Suprapubic skin (tissue), 4 donors: ENCODE measurements at regions not wholly inside any gene's neighbourhood (a gene's known extent, or its start where the extent isn't known, plus 50 kb on each side); places are given as distances from the start of the nearest gene placed in this dataset.

ENCODE experiments used
- DNase-seq, 2 donors: peaks; one replicate each; pipeline ENCODE4 v3.0.0-alpha.2; 2019; ENCODE audit warnings: low spot score in 2 of 2
- H3K27ac ChIP-seq: fragments of 200-600 bp; sonication (generic); one replicate; pipeline ENCODE4 v1.5.1; 2019
- H3K27me3 ChIP-seq: fragments of 200-600 bp; sonication (generic); one replicate; pipeline ENCODE4 v1.5.1; 2019
- H3K36me3 ChIP-seq: fragments of 200-600 bp; sonication (generic); one replicate; pipeline ENCODE4 v1.5.1; 2019
- H3K4me1 ChIP-seq: fragments of 200-600 bp; sonication (generic); one replicate; pipeline ENCODE4 v1.5.1; 2019
- H3K4me3 ChIP-seq: fragments of 200-600 bp; sonication (generic); one replicate; pipeline ENCODE4 v1.5.1; 2019; ENCODE audit warnings: mild to moderate bottlenecking
- H3K9me3 ChIP-seq: fragments of 200-600 bp; sonication (generic); one replicate; pipeline ENCODE4 v1.5.1; 2019
- CTCF ChIP-seq, 2 donors: fragments of 200-600 bp in 1 of 2; fragments of 450-650 bp in 1 of 2; sonication (generic) in 1 of 2; IDR thresholded peaks; one replicate each; pipeline ENCODE4 v1.5.1; 2016 to 2019; ENCODE audit warnings: antibody characterized with exemption in 2 of 2, mild to moderate bottlenecking in 1 of 2, moderate library complexity in 1 of 2
- EP300 ChIP-seq: sonication (generic); formaldehyde crosslinking; IDR thresholded peaks from one replicate; pipeline ENCODE4 v1.6.1; 2017; ENCODE audit warnings: antibody characterized with exemption
- POLR2A ChIP-seq, 2 donors: fragments of 450-650 bp; IDR thresholded peaks; one replicate each; pipeline ENCODE4 v1.6.1; 2017; ENCODE audit warnings: antibody characterized with exemption in 2 of 2, mild to moderate bottlenecking in 2 of 2, moderate library complexity in 2 of 2
- POLR2AphosphoS5 ChIP-seq, 3 donors: sonication (generic); formaldehyde crosslinking; IDR thresholded peaks; one replicate each; pipeline ENCODE4 v1.6.1; 2017; ENCODE audit warnings: antibody characterized with exemption in 3 of 3
- WGBS: methylation state at CpG from one replicate; pipeline ENCODE4 v1.1.5; 2018; 5-methylcytosine and 5-hydroxymethylcytosine counted together

- Histone ChIP-seq H3K9me3 (no peaks in the 10 kb centered on the region), H3K36me3 (no peaks in the 10 kb centered on the region), H3K27ac (no peak overlapping the region), H3K4me1 (no peaks in the 10 kb centered on the region), H3K4me3 (no peak overlapping the region), H3K27me3 (no peaks in the 10 kb centered on the region)
- no peak for DNase-seq
- TF ChIP-seq CTCF (IDR thresholded peaks at IDR 0.05) (no peak), EP300 (no peak), POLR2A (IDR thresholded peaks at IDR 0.05) (no peak), POLR2AphosphoS5 (IDR thresholded peaks at IDR 0.05) (no peak)
- WGBS: 64% methylated on average over 3 of the region's 3 CpGs
These were observed 747.6 kb downstream of the RFPL4B start for GRCh38 chr6:113094779-113095178.

- no peak overlapping the region for H3K4me3 ChIP-seq
- WGBS: 70% methylated on average over 2 of the region's 2 CpGs
These were observed 748.7 kb downstream of the RFPL4B start for GRCh38 chr6:113095841-113096240.

GRCh38 chr6:113102761-113103160, 754.4 kb upstream of the MARCKS start:
- H3K36me3 ChIP-seq: no peaks in the 10 kb centered on the region
- no peaks in the 10 kb centered on the region for H3K9me3 ChIP-seq
- WGBS: 81% methylated on average over 4 of the region's 4 CpGs
- H3K27ac ChIP-seq: no peak overlapping the region
- no peak for DNase-seq
- TF ChIP-seq EP300: no peak
- TF ChIP-seq CTCF (IDR thresholded peaks at IDR 0.05): no peak
- TF ChIP-seq POLR2A (IDR thresholded peaks at IDR 0.05): no peak
- TF ChIP-seq POLR2AphosphoS5 (IDR thresholded peaks at IDR 0.05): no peak
- H3K4me1 ChIP-seq: no peaks in the 10 kb centered on the region
- no peaks in the 10 kb centered on the region for H3K27me3 ChIP-seq
- H3K4me3 ChIP-seq: no peak overlapping the region

More at GRCh38 chr6:113095841-113096240, 748.7 kb downstream of the RFPL4B start:
- no peaks in the 10 kb centered on the region for H3K9me3 ChIP-seq
- H3K27ac ChIP-seq: no peak overlapping the region
- no peaks in the 10 kb centered on the region for H3K36me3 ChIP-seq
- no peak for DNase-seq
- TF ChIP-seq EP300: no peak
- no peak for TF ChIP-seq CTCF (IDR thresholded peaks at IDR 0.05)
- TF ChIP-seq POLR2A (IDR thresholded peaks at IDR 0.05): no peak
- no peak for TF ChIP-seq POLR2AphosphoS5 (IDR thresholded peaks at IDR 0.05)
- H3K4me1 ChIP-seq: no peaks in the 10 kb centered on the region
- no peaks in the 10 kb centered on the region for H3K27me3 ChIP-seq

- no peak overlapping the region for H3K27ac ChIP-seq
- H3K4me1 ChIP-seq: no peaks in the 10 kb centered on the region
- 31% methylated on average over 4 of the region's 4 CpGs for WGBS
- no peaks in the 10 kb centered on the region for H3K36me3 ChIP-seq
- TF ChIP-seq CTCF (IDR thresholded peaks at IDR 0.05) (no peak), POLR2AphosphoS5 (IDR thresholded peaks at IDR 0.05) (no peak), EP300 (no peak)
- DNase-seq: no peak
- no peaks in the 10 kb centered on the region for H3K9me3 ChIP-seq
- no peaks in the 10 kb centered on the region for H3K27me3 ChIP-seq
- H3K4me3 ChIP-seq: no peak overlapping the region
These were observed 753.3 kb upstream of the MARCKS start for GRCh38 chr6:113103634-113104361.

GRCh38 chr6:113104541-113104940, 752.6 kb upstream of the MARCKS start:
- Histone ChIP-seq H3K27ac (no peak overlapping the region), H3K36me3 (no peaks in the 10 kb centered on the region), H3K9me3 (peaks cover 4% of the 10 kb centered on the region), H3K27me3 (no peaks in the 10 kb centered on the region), H3K4me1 (no peaks in the 10 kb centered on the region), H3K4me3 (no peak overlapping the region)
- 76% methylated on average over 4 of the region's 4 CpGs for WGBS
- no peak for DNase-seq
- TF ChIP-seq POLR2A (IDR thresholded peaks at IDR 0.05) (no peak), EP300 (no peak), POLR2AphosphoS5 (IDR thresholded peaks at IDR 0.05) (no peak), CTCF (IDR thresholded peaks at IDR 0.05) (no peak)
